ENCODE measurements at regions not wholly inside any gene's neighbourhood (a gene's known extent, or its start where the extent isn't known, plus 50 kb on each side); places are given as distances from the start of the nearest gene placed in this dataset.

GRCh38 chr4:159018062-159018629 is 84.7 kb upstream of the RAPGEF2 start:
- Mint-ChIP-seq H3K27ac (no peak overlapping the region), H3K4me1 (ENCODE audit: unreplicated experiment) (peaks cover 11% of the 10 kb centered on the region), H3K4me3 (no peak overlapping the region), H3K9me3 (no peaks in the 10 kb centered on the region), H3K36me3 (no peaks in the 10 kb centered on the region), H3K27me3 (no peaks in the 10 kb centered on the region)
- DNase-seq (ENCODE audit: extremely low spot score, unreplicated experiment), result no peak
- TF ChIP-seq, protein P1, sequence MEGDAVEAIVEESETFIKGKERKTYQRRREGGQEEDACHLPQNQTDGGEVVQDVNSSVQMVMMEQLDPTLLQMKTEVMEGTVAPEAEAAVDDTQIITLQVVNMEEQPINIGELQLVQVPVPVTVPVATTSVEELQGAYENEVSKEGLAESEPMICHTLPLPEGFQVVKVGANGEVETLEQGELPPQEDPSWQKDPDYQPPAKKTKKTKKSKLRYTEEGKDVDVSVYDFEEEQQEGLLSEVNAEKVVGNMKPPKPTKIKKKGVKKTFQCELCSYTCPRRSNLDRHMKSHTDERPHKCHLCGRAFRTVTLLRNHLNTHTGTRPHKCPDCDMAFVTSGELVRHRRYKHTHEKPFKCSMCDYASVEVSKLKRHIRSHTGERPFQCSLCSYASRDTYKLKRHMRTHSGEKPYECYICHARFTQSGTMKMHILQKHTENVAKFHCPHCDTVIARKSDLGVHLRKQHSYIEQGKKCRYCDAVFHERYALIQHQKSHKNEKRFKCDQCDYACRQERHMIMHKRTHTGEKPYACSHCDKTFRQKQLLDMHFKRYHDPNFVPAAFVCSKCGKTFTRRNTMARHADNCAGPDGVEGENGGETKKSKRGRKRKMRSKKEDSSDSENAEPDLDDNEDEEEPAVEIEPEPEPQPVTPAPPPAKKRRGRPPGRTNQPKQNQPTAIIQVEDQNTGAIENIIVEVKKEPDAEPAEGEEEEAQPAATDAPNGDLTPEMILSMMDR (conservative IDR thresholded peaks at IDR 0.05), result no peak

GRCh38 chr4:159019356-159019755 is 83.5 kb upstream of the RAPGEF2 start:
- H3K27ac Mint-ChIP-seq, result no peak overlapping the region
- no peaks in the 10 kb centered on the region for H3K36me3 Mint-ChIP-seq
- H3K9me3 Mint-ChIP-seq, result no peaks in the 10 kb centered on the region

DNA sequence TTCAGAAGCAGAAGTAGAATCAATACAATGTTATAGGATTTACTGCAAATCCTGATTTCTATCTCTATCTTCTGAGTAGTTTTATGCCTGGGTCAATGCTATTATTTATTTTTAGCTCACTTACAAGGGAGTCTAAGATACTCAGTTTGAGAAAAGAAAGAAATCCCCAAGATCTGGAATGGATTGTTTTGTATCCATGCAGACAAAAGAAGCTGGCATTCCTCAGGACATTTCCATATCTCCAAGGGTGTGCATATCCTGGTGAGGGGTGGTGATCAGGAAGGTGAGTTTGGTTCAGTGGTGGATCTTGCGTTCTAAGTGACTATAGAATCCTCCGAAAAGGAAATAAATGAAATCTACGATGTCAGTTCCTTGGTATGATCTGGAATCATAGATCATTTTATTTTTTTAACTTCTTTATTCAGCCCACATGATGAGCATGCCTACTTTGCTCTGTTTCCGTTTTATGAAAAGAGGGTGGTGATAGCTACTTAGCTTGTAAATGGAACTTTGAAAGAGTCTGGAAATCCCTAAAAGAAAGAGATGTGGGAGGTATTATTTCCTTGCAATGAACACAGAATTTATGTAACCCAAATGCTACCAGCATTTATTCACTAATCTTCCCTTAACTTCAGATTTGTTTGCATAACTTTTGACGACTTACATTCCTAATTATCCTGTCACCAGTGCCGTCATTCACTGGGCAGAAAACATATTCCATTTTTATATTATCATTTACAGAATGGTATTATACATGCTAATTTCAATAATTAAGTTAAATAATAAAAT is 81.1 kb upstream of the RAPGEF2 start:
- no peak for DNase-seq (ENCODE audit: extremely low spot score, unreplicated experiment)
- Mint-ChIP-seq H3K4me3 (no peak overlapping the region), H3K27me3 (no peaks in the 10 kb centered on the region), H3K9me3 (no peaks in the 10 kb centered on the region), H3K4me1 (ENCODE audit: unreplicated experiment) (peaks cover 14% of the 10 kb centered on the region), H3K36me3 (no peaks in the 10 kb centered on the region), H3K27ac (no peak overlapping the region)
- TF ChIP-seq, protein P1 (conservative IDR thresholded peaks at IDR 0.05), result no peak

More at GRCh38 chr4:159019356-159019755, 83.5 kb upstream of the RAPGEF2 start:
- Mint-ChIP-seq H3K27me3 (no peaks in the 10 kb centered on the region), H3K4me3 (no peak overlapping the region), H3K4me1 (ENCODE audit: unreplicated experiment) (peaks cover 20% of the 10 kb centered on the region)
- DNase-seq (ENCODE audit: extremely low spot score, unreplicated experiment), result no peak
- TF ChIP-seq, protein P1 (conservative IDR thresholded peaks at IDR 0.05), result no peak

DNA sequence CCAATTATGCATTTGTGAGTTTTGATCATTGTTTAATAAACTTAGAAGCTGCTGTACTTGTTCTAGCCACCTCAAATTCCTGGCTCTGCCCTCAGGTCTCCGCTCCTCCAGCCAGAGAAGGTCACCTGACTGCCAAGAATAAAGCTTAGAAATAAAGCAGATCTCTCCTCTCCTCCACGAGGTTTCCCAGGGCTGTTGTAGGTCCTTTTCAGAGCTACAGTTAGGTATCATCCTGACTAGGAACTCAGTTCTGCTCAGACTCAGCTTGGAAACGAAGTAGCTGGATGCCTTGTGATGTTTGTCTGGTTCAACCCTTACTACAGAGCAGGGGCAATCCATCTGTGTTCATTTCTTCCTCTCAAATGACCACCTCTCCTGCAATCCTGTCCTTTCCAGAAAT is 79.1 kb upstream of the RAPGEF2 start:
- no peak overlapping the region for H3K27ac Mint-ChIP-seq
- no peak for DNase-seq (ENCODE audit: extremely low spot score, unreplicated experiment)
- TF ChIP-seq, protein P1 (conservative IDR thresholded peaks at IDR 0.05), result no peak
- H3K4me1 Mint-ChIP-seq (ENCODE audit: unreplicated experiment), result peaks cover 9% of the 10 kb centered on the region
- no peaks in the 10 kb centered on the region for H3K27me3 Mint-ChIP-seq
- H3K36me3 Mint-ChIP-seq, result no peaks in the 10 kb centered on the region
- no peak overlapping the region for H3K4me3 Mint-ChIP-seq
- no peaks in the 10 kb centered on the region for H3K9me3 Mint-ChIP-seq

- Mint-ChIP-seq H3K9me3 (no peaks in the 10 kb centered on the region), H3K4me1 (ENCODE audit: unreplicated experiment) (peaks cover 9% of the 10 kb centered on the region), H3K4me3 (no peak overlapping the region), H3K27me3 (no peaks in the 10 kb centered on the region), H3K36me3 (no peaks in the 10 kb centered on the region), H3K27ac (no peak overlapping the region)
- DNase-seq (ENCODE audit: extremely low spot score, unreplicated experiment), result no peak
- TF ChIP-seq, protein P1 (conservative IDR thresholded peaks at IDR 0.05), result no peak
Measured at GRCh38 chr4:159024266-159024665, 78.6 kb upstream of the RAPGEF2 start.

All from type B pancreatic cell (in vitro differentiated cells).